SK-N-SH (cell line): ENCODE measurements at regions not wholly inside any gene's neighbourhood (a gene's known extent, or its start where the extent isn't known, plus 50 kb on each side); places are given as distances from the start of the nearest gene placed in this dataset.

ENCODE experiments used
- FOXM1 ChIP-seq: IDR thresholded peaks from 2 replicates; pipeline ENCODE4 v1.4.0; 2012; ENCODE audit warnings: low read depth, mild to moderate bottlenecking
- JUND ChIP-seq: IDR thresholded peaks from 2 replicates; pipeline ENCODE4 v1.4.0; 2012
- NRF1 ChIP-seq: IDR thresholded peaks from 2 replicates; pipeline ENCODE4 v1.6.1; 2012; ENCODE audit warnings: low read depth, mild to moderate bottlenecking, low read length
- RAD21 ChIP-seq: IDR thresholded peaks from 2 replicates; pipeline ENCODE4 v1.6.1; 2012; ENCODE audit warnings: mild to moderate bottlenecking, low read length
- TCF12 ChIP-seq: IDR thresholded peaks from 2 replicates; pipeline ENCODE4 v1.4.0; 2012
- TF ChIP-seq, protein P1 (sequence below): fragments of 200-600 bp; sonication (generic); IDR thresholded peaks from 2 replicates; pipeline ENCODE4 v1.6.1; 2017; ENCODE audit warnings: antibody characterized with exemption, mild to moderate bottlenecking, moderate library complexity
- TF ChIP-seq, protein P2 (sequence below): IDR thresholded peaks from 2 replicates; pipeline ENCODE4 v1.4.0; 2012; ENCODE audit warnings: low read depth
- TF ChIP-seq, protein P3 (sequence below): fragments of 150-350 bp; IDR thresholded peaks from 2 replicates; pipeline ENCODE4 v1.6.1; 2017; ENCODE audit warnings: antibody characterized with exemption, low read length, low read depth, borderline replicate concordance
- TF ChIP-seq, protein P4 (sequence below): IDR thresholded peaks from 2 replicates; pipeline ENCODE4; 2012
- TF ChIP-seq, protein P5 (sequence below): fragments of 150-350 bp; IDR thresholded peaks from 2 replicates; pipeline ENCODE4 v1.6.1; 2016; ENCODE audit warnings: mild to moderate bottlenecking, low read depth, low read length

DNA sequence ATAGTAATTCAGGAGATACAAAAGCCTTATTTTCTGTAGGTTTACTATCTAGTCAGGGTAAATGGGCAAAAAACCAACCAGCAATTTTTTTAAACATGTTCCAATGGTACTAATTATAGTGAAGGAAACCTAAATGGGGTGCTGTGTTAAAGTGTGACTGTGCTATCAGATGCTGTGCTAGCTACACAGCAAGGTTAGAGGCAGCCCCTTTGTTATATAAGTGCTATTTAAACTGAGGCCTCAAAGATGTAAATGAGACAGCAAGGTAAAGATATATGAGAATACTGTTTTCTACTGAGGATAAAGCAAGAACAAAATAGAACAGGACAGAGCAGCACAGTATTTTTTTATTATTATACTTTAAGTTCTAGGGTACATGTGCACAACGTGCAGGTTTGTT is 305.4 kb upstream of the RGS18 start:
- TF ChIP-seq, protein P1, sequence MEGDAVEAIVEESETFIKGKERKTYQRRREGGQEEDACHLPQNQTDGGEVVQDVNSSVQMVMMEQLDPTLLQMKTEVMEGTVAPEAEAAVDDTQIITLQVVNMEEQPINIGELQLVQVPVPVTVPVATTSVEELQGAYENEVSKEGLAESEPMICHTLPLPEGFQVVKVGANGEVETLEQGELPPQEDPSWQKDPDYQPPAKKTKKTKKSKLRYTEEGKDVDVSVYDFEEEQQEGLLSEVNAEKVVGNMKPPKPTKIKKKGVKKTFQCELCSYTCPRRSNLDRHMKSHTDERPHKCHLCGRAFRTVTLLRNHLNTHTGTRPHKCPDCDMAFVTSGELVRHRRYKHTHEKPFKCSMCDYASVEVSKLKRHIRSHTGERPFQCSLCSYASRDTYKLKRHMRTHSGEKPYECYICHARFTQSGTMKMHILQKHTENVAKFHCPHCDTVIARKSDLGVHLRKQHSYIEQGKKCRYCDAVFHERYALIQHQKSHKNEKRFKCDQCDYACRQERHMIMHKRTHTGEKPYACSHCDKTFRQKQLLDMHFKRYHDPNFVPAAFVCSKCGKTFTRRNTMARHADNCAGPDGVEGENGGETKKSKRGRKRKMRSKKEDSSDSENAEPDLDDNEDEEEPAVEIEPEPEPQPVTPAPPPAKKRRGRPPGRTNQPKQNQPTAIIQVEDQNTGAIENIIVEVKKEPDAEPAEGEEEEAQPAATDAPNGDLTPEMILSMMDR: no peak
- TF ChIP-seq, protein P2, sequence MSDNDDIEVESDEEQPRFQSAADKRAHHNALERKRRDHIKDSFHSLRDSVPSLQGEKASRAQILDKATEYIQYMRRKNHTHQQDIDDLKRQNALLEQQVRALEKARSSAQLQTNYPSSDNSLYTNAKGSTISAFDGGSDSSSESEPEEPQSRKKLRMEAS: no peak
- TF ChIP-seq, protein P3, sequence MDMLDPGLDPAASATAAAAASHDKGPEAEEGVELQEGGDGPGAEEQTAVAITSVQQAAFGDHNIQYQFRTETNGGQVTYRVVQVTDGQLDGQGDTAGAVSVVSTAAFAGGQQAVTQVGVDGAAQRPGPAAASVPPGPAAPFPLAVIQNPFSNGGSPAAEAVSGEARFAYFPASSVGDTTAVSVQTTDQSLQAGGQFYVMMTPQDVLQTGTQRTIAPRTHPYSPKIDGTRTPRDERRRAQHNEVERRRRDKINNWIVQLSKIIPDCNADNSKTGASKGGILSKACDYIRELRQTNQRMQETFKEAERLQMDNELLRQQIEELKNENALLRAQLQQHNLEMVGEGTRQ: no peak
- TF ChIP-seq FOXM1: no peak
- TF ChIP-seq, protein P4, sequence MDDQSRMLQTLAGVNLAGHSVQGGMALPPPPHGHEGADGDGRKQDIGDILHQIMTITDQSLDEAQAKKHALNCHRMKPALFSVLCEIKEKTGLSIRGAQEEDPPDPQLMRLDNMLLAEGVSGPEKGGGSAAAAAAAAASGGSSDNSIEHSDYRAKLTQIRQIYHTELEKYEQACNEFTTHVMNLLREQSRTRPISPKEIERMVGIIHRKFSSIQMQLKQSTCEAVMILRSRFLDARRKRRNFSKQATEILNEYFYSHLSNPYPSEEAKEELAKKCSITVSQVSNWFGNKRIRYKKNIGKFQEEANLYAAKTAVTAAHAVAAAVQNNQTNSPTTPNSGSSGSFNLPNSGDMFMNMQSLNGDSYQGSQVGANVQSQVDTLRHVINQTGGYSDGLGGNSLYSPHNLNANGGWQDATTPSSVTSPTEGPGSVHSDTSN: no peak
- no peak for TF ChIP-seq TCF12
- no peak for TF ChIP-seq RAD21
- TF ChIP-seq, protein P5, sequence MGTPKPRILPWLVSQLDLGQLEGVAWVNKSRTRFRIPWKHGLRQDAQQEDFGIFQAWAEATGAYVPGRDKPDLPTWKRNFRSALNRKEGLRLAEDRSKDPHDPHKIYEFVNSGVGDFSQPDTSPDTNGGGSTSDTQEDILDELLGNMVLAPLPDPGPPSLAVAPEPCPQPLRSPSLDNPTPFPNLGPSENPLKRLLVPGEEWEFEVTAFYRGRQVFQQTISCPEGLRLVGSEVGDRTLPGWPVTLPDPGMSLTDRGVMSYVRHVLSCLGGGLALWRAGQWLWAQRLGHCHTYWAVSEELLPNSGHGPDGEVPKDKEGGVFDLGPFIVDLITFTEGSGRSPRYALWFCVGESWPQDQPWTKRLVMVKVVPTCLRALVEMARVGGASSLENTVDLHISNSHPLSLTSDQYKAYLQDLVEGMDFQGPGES: no peak
- TF ChIP-seq JUND: no peak
- TF ChIP-seq NRF1: no peak
